ENCODE measurements at regions not wholly inside any gene's neighbourhood (a gene's known extent, or its start where the extent isn't known, plus 50 kb on each side); places are given as distances from the start of the nearest gene placed in this dataset.

- H3K27me3 ChIP-seq (ENCODE audit: control insufficient read depth in 4 of 4, insufficient read depth in 4 of 4, low read length in 3 of 4) = no peaks in the 10 kb centered on the region
- H3K36me3 ChIP-seq (ENCODE audit: control insufficient read depth in 4 of 4, insufficient read depth in 3 of 4, low read depth in 1 of 4, low read length in 3 of 4) = no peaks in the 10 kb centered on the region
- H3K9me3 ChIP-seq (ENCODE audit: control insufficient read depth in 4 of 4, low read length in 3 of 4) = no peaks in the 10 kb centered on the region
- H3K4me1 ChIP-seq (ENCODE audit: control insufficient read depth in 4 of 4, insufficient read depth in 4 of 4, low read length in 3 of 4) = peaks cover 3 to 21% (median 19%) of the 10 kb centered on the region in 4 donors
- H3K4me3 ChIP-seq (ENCODE audit: low read depth in 1 of 3, low read length in 3 of 3) = no peak overlapping the region
- H3K9ac ChIP-seq (ENCODE audit: low read depth in 1 of 2, low read length in 2 of 2) = peak overlapping the region in 1 of 2 donors; percentile 48
- DNase-seq (ENCODE audit: low spot score) = no peak
- H3K27ac ChIP-seq (ENCODE audit: low read depth in 1 of 2, low read length in 2 of 2) = peak overlapping the region; percentile 74 to 79
- 41% methylated on average over 4 of the region's 4 CpGs for WGBS
- TF ChIP-seq HNF4G (IDR thresholded peaks at IDR 0.05) (peak; percentile 99), GABPA (IDR thresholded peaks at IDR 0.05 in 1 of 2, conservative IDR thresholded peaks at IDR 0.05 in 1 of 2) (peak in 1 of 2 donors; percentile 59), TAF1 (conservative IDR thresholded peaks at IDR 0.05) (peak; percentile 29), FOXA1 (IDR thresholded peaks at IDR 0.05) (peak; percentile 85), JUND (IDR thresholded peaks at IDR 0.05) (peak; percentile 91 to 94), ZBTB33 (IDR thresholded peaks at IDR 0.05) (peak; percentile 94), EGR1 (IDR thresholded peaks at IDR 0.05; ENCODE audit: low read depth in 2 of 2) (no peak), ATF3 (IDR thresholded peaks at IDR 0.05) (peak; percentile 69), FOXA2 (IDR thresholded peaks at IDR 0.05) (peak; percentile 94), RXRA (IDR thresholded peaks at IDR 0.05) (peak; percentile 98), SP1 (IDR thresholded peaks at IDR 0.05) (peak; percentile 99), NR2F2 (IDR thresholded peaks at IDR 0.05) (peak; percentile 83), CTCF (IDR thresholded peaks at IDR 0.05; ENCODE audit: low read depth, low read length, missing input control) (no peak), YY1 (IDR thresholded peaks at IDR 0.05) (peak; percentile 80), HNF4A (conservative IDR thresholded peaks at IDR 0.05) (peak; percentile 99), RAD21 (IDR thresholded peaks at IDR 0.05) (peak; percentile 65 to 73), MAX (IDR thresholded peaks at IDR 0.05) (peak; percentile 91), REST (IDR thresholded peaks at IDR 0.05) (peak; percentile 82)
Observed at GRCh38 chr12:47346251-47347019, 266.7 kb upstream of the AMIGO2 start.
